HG03571 (cell line): ENCODE measurements at regions not wholly inside any gene's neighbourhood (a gene's known extent, or its start where the extent isn't known, plus 50 kb on each side); places are given as distances from the start of the nearest gene placed in this dataset.

Source experiments
- ATAC-seq: cut with Tn5 transposase; IDR thresholded peaks from one replicate; pipeline ENCODE4 v1.9.1; 2021; ENCODE audit not compliant: unreplicated experiment

- no peak for ATAC-seq
Measured at GRCh38 chr7:84629640-84630318, 435.2 kb upstream of the SEMA3A start.

DNA sequence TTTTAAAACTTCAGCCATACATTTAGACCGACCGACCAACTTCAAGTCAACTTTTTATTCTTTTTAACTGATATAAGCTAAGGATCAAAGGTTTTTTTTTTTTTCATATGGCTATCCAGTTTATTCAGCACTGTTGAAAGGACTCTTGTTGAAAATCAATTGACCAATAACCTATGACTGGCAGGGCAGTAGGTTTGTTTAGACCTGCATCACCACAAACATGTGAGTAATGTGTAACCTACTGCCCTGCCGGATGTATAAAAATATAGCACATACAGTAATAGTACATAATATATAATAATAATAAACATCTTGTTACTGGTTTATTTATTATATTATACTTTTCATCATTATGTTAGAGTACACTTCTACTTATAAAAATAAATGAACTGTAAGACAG is 434.6 kb upstream of the SEMA3A start:
- no peak for ATAC-seq

DNA sequence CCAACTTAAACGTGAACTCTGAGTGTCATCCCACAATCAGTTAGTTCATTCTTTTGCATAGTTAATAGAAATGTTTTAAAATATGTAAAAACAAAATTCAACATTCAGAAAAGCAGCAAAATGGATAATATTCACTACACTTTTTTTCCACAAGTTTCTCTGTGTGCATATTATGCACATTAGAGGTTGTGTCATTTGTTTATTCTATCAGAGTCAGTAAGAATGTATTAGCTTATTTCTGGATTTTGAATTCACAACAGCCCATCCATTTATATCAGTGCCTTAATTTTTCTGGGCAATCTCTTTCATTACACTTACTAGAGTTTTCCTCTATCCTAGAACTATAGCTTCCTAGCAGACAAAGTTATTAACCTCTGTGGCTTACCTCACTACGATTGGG is 432.7 kb upstream of the SEMA3A start:
- ATAC-seq: no peak

GRCh38 chr7:84624927-84625326 is 430.3 kb upstream of the SEMA3A start:
- ATAC-seq: no peak

DNA sequence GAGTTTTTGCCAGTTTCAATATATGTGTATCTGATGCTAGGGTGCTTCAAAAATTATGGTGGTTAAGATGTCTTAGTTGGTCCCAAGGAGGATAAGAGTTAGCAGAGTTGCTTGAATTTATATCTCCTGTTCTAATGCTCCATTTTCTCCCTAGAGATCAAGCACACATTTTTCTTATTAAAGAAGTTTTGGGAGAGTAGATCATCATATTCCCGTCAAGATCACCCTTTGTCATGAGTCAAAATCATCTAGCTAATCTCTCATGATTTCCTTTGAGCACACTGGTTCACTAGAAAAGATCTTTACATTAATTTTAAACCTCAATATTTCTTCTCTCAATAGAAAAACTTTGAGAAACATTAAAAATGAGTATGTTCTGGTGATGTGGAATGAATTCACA is 429.9 kb upstream of the SEMA3A start:
- ATAC-seq: no peak

GRCh38 chr7:84617265-84618030 is 422.9 kb upstream of the SEMA3A start:
- ATAC-seq: no peak

- no peak for ATAC-seq
Measured at GRCh38 chr7:84614821-84615501, 420.4 kb upstream of the SEMA3A start.

- ATAC-seq: no peak
Measured at GRCh38 chr7:84612981-84613681, 418.5 kb upstream of the SEMA3A start.

DNA sequence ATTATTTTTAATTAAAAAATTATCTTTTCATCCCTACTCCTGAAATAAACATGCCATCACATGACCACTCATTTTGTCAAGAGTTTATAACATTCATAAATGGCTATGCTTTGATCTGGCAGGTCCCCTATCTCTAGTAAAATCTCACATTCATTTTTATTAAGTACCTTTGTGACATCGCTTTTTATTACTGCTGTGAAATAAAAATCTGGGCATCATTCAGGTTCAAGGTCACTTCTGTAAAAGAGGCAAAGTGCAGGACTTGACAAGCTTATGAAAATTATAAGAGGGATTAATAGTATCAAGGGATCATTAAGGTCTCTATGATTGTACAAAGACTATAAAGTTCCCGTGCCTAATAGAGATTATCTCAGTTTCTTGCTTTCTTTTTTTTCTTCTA is 416.8 kb upstream of the SEMA3A start:
- no peak for ATAC-seq

- ATAC-seq: no peak
Measured at GRCh38 chr7:84610390-84610789, 415.8 kb upstream of the SEMA3A start.

- ATAC-seq: no peak
Measured at GRCh38 chr7:84605301-84605700, 410.7 kb upstream of the SEMA3A start.

GRCh38 chr7:84603545-84603944 is 409.0 kb upstream of the SEMA3A start:
- no peak for ATAC-seq

GRCh38 chr7:84595026-84595425 is 400.4 kb upstream of the SEMA3A start:
- ATAC-seq: no peak

GRCh38 chr7:84591897-84592296 is 397.3 kb upstream of the SEMA3A start:
- ATAC-seq: no peak

DNA sequence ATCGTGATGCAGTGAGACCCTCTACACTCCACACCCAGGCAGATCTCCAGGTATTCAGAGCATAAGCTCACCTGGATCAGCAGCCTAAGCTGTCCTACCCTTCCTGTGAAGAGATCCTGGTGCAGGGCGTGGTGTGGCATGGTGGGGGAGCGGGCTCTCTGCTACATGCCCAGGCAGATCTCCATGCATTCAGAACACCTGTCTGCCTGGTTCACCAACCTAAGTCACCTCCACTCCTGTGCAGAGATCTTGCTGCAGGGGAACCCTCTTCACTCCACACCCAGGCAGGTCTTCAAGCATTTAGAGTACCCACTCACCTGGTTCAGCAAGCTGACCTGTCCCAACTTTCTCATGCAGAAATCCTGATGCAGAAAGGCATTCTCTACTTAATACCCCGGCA is 394.4 kb upstream of the SEMA3A start:
- ATAC-seq: no peak

GRCh38 chr7:84583331-84583730 is 388.7 kb upstream of the SEMA3A start:
- no peak for ATAC-seq

DNA sequence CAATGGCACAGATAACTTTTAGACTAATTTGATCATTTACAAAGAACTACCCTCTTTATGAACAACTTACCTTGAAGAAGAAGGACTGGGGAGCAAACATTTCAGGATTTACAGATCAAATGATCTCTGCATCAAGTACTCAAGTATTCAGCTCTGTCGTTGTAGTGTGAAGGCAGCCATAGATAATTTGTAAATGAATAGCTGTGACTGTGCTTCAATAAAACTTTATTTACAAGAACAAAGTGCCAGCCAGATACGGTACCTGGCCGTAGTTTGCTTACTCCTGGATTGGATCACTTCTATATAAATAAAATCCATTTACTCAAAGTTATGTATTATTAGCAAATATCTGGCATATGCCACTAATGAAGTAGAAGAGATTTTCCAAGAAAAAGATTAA is 388.2 kb upstream of the SEMA3A start:
- no peak for ATAC-seq

GRCh38 chr7:84578825-84579224 is 384.2 kb upstream of the SEMA3A start:
- ATAC-seq: no peak

DNA sequence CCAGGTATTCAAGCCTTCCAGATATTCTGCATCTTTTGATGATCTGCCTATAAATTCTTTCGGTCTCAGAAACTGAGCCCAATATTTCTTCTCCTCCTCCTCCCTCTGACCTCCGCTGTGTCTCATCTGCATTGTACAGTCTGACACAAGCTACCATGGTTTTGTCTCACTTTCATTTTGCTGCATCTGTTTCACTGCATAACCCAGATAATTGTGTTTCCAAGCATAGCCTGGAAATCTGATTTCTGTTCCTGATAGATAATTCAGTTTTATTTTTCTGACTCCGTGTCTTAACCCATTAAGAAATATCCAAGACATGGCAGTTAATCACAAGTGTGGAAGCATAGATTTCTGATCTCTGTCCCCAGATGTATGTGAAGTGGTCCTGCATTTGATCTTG is 374.2 kb upstream of the SEMA3A start:
- ATAC-seq: no peak

- ATAC-seq: no peak
Measured at GRCh38 chr7:84565345-84566074, 370.9 kb upstream of the SEMA3A start.

DNA sequence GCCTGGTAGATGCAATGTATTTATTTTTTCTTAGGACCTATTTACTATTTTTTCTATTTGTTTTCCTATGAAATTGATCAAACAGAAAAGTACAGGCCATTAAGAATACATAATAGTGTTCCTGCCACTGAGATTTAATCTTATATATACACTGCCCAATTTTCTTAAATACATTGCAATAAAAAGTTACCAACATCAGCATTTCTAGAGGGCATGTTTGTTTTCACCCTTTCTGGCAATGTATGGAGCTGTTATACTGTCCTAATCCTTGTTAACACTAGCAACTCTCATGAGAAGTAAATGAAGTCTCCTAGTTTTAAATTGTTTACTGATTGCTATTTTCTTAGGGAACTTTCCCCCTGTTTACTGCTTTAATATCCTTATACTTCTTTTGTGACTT is 359.1 kb upstream of the SEMA3A start:
- ATAC-seq: no peak
